ENCODE measurements at regions not wholly inside any gene's neighbourhood (a gene's known extent, or its start where the extent isn't known, plus 50 kb on each side); places are given as distances from the start of the nearest gene placed in this dataset.

GRCh38 chr2:52570716-52571115, 1196.9 kb upstream of the CHAC2 start:
- FAIRE-seq = no peak
- DNase-seq (ENCODE audit: extremely low spot score, insufficient read length, low read depth) = no peak

- DNase-seq (ENCODE audit: extremely low spot score, insufficient read length, low read depth) (no peak), FAIRE-seq (no peak)
These were observed 1204.5 kb upstream of the CHAC2 start for GRCh38 chr2:52563151-52563550.

GRCh38 chr2:52558265-52558664, 1209.3 kb upstream of the CHAC2 start:
- FAIRE-seq = no peak
- no peak for DNase-seq (ENCODE audit: extremely low spot score, insufficient read length, low read depth)

DNA sequence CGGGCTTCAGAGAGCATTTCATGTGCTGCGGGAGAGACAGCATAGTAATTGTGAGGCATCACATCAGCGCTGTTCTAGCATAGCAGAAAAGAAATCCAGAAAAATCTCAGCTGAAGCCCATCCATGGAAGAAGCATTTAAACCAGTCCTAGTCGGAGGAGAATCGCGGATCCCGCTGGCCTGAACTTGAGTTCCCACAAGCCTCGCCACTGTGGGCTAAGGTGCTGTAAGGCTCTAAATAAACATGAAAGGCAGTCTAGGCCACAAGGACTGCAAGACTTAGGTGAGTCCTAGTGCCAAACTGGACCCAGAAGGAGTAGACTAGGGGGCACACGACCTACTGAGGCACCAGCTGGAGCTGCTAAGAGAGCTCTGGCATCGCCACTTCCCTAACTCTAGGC, 1225.3 kb upstream of the CHAC2 start:
- DNase-seq (ENCODE audit: extremely low spot score, insufficient read length, low read depth) = no peak

GRCh38 chr2:52539026-52539970, 1228.3 kb upstream of the CHAC2 start:
- no peak for FAIRE-seq
- DNase-seq (ENCODE audit: extremely low spot score, insufficient read length, low read depth) = no peak

More for the DNA sequence above, 1225.3 kb upstream of the CHAC2 start:
- FAIRE-seq = no peak

GRCh38 chr2:52537588-52537987, 1230.0 kb upstream of the CHAC2 start:
- no peak for DNase-seq (ENCODE audit: extremely low spot score, insufficient read length, low read depth)
- FAIRE-seq = no peak

DNA sequence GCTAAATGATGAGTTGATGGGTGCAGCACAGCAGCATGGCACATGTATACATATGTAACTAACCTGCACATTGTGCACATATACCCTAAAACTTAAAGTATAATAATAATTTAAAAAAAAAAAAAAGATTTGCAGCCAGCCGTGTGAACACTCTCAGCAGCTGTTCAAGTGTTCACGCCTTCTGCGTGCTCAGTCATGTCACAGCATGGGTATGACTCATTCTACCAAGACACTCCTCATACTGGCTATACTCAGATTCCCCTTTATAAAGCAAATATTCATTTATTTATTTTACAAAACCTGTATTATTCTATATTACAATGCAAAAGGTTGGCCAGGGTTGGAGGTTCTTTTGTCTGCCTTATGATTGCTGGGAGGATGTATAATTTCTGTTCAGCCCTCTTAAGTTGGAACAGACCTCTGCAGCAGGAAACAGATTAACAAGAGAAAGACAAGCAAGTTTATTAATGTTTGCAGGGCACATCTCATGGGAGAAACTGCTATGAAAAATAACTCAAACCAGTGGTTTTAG, 1230.6 kb upstream of the CHAC2 start:
- no peak for FAIRE-seq
- DNase-seq (ENCODE audit: extremely low spot score, insufficient read length, low read depth) = no peak

DNA sequence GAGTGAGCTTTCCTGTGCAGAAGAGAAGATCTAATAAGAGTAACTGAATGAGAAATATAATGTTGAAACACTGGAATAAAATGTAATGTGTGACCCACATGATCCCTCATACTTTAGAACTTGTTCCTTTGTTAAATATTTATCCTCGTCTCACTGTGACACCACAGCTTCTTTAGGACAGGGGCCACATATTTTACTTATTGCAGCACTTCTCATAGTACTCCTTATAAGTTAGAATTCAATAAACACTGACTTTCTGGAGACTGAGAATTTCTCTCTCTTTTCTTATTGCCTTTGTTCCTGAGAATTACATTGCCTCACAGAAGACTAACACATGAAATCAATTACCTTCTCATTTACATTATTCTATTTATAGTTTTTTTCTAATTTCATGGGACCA, 1234.6 kb upstream of the CHAC2 start:
- DNase-seq (ENCODE audit: extremely low spot score, insufficient read length, low read depth) (no peak), FAIRE-seq (no peak)

DNA sequence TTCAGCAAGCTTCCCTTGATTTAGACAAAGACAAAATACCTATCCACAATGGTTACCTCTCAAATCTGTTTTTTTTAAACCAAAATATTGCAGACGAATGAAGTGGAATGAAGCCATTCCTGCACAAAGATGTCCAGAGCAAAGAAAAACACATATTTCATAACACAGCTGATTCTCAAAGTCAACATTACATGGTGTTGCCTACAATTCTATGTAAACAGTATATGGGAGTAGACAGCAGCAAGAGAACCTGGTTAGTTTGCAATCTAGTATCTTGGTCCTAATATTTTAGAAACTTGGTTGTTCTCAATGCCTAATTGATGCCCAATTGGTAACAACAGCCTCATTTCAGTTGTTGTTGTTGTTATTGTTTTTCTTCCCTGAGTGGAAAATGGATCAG, 1240.9 kb upstream of the CHAC2 start:
- no peak for FAIRE-seq
- no peak for DNase-seq (ENCODE audit: extremely low spot score, insufficient read length, low read depth)

DNA sequence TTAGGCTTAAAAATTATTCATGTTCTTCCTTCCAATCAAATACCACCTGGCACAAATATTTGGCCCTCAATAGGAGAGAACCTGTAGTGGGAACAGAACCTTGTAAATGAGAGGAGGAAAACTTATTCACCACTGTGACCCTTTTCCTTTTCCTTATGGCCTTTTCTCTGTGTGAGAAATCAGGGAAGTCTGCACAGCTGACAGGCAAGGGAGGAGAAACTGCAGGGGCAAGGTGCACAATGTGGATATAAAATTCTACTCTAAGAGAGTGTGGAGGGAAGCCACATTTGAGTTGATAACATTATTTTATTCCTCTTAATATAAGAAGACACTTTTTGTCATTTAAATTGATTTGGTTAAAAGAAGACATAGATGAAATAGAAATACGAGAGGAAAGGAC, 1247.0 kb upstream of the CHAC2 start:
- DNase-seq (ENCODE audit: extremely low spot score, insufficient read length, low read depth) (no peak), FAIRE-seq (no peak)

- FAIRE-seq = no peak
These were observed 1248.9 kb upstream of the CHAC2 start for GRCh38 chr2:52518678-52519077.

GRCh38 chr2:52512760-52513159, 1254.8 kb upstream of the CHAC2 start:
- no peak for FAIRE-seq
- no peak for DNase-seq (ENCODE audit: extremely low spot score, insufficient read length, low read depth)

More at GRCh38 chr2:52518678-52519077, 1248.9 kb upstream of the CHAC2 start:
- no peak for DNase-seq (ENCODE audit: extremely low spot score, insufficient read length, low read depth)

- no peak for FAIRE-seq
- DNase-seq (ENCODE audit: extremely low spot score, insufficient read length, low read depth) = no peak
These were observed 1257.2 kb upstream of the CHAC2 start for GRCh38 chr2:52510432-52510831.

- FAIRE-seq (no peak), DNase-seq (ENCODE audit: extremely low spot score, insufficient read length, low read depth) (no peak)
These were observed 1265.1 kb upstream of the CHAC2 start for GRCh38 chr2:52502476-52502860.

DNA sequence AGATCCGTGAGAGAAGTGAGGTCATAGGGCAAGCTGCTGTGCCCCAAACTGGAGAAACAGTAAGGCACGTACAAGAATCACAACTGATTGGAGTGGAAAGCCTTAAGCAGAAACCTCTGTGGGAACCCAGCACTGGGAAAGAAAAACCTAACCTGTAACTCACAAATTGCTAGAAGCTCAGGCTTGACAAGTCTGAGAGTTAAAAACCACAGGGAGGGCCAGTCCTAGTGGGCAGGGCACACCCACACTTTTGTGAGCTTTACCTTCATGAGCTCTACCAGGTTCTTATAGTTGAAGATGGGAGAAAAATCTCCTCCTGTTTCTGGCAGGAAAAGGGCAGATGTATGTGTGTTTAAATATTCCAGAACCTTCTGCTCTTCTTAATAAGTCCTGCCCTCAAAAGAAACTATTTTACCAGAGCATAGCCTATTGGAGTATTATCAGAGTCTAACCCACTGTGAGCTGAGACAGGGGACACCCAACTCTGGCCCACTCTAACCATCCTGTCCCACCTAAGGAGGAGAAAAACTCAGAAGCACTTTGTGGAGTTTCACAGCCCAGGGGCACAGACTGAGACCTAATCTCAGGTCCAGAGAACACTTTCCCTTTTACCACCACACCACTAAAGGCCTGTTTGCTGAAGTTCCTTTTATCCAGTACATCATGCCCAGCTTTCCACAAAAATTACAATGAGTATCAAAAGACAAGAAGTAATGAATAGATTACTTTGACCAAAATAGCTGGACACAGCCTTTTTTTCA, 1265.7 kb upstream of the CHAC2 start:
- DNase-seq (ENCODE audit: extremely low spot score, insufficient read length, low read depth) (no peak), FAIRE-seq (no peak)

DNA sequence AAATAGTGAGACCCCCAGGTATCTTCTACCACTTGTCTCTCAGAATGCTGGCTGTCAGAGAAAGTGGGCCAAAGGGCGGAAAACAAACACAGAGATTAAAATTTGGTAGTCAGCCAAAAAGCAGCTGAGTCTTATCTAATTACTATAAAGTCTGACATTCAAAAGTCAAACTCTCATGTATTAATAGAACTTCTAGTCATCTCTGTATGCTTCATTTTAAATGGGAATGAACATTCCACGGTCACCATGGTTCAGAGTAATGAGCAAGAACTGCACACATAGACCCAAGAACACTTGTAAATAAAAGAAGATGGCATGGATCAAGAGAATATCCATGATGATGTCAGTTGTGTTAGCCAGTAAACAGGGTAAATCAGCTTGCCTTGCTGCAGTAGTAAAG, 1267.0 kb upstream of the CHAC2 start:
- no peak for DNase-seq (ENCODE audit: extremely low spot score, insufficient read length, low read depth)
- no peak for FAIRE-seq

GRCh38 chr2:52498077-52498750, 1269.4 kb upstream of the CHAC2 start:
- no peak for FAIRE-seq
- no peak for DNase-seq (ENCODE audit: extremely low spot score, insufficient read length, low read depth)

DNA sequence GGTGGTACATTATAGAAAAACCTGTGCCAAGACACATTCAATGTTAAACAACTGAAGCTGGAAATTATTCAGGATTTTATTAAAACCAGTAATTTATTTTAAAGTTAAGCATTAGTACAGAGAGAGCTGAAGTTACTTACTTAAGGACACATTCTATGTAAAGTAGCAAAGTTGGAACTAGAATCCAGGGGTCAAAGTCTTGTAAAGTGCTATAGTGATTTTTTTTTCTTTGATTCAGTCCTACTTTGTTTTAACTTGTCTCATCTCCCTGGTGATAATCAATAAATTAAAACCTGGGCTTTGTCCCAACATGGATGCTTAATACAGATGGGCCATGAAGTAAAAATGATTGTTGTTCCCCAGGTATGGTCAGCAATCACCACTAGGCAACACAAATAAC, 1271.8 kb upstream of the CHAC2 start:
- DNase-seq (ENCODE audit: extremely low spot score, insufficient read length, low read depth) (no peak), FAIRE-seq (no peak)

GRCh38 chr2:52477166-52477565, 1290.4 kb upstream of the CHAC2 start:
- no peak for DNase-seq (ENCODE audit: extremely low spot score, insufficient read length, low read depth)
- no peak for FAIRE-seq

- FAIRE-seq (no peak), DNase-seq (ENCODE audit: extremely low spot score, insufficient read length, low read depth) (no peak)
These were observed 1292.0 kb upstream of the CHAC2 start for GRCh38 chr2:52475590-52475989.

All from GM18507 (cell line).